ENCODE measurements at regions not wholly inside any gene's neighbourhood (a gene's known extent, or its start where the extent isn't known, plus 50 kb on each side); places are given as distances from the start of the nearest gene placed in this dataset.

DNA sequence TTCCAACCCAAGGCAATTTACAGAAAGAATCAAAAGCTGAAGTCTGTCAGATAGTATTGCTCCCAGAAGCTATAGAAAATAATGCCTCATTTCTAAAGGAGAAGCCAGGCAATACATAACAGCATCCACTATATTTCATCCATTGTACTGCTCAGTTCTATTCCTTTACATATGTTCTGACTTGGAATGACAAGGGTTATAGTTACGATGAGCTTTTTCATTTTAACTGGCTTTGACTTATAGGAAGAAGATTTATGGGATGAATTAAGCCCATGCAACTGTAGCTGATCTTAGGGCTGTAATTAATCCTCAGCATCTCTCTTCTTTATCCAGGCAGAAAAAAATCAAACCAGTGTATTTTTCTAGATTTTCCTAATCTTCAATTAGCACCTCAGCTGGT, 676.3 kb upstream of the CCDC54 start:
- TF ChIP-seq CTCF (IDR thresholded peaks at IDR 0.05) (no peak), POLR2A (IDR thresholded peaks at IDR 0.05) (no peak)

All from uterus (tissue), 2 donors.